ENCODE measurements at regions not wholly inside any gene's neighbourhood (a gene's known extent, or its start where the extent isn't known, plus 50 kb on each side); places are given as distances from the start of the nearest gene placed in this dataset.
"Not testable (repeated sequence)": the region's sequence is repeated elsewhere in the genome, so short reads cannot be mapped to it uniquely, and the experiment has no call there.

- no peak for DNase-seq (ENCODE audit: low read depth, low spot score)
Observed at GRCh38 chr17:45646288-45646988, 137.7 kb upstream of the CRHR1 start.

GRCh38 chr17:45648642-45649041 is 135.5 kb upstream of the CRHR1 start:
- DNase-seq (ENCODE audit: low read depth, low spot score) = no peak

GRCh38 chr17:45649796-45650195 is 134.3 kb upstream of the CRHR1 start:
- no peak for DNase-seq (ENCODE audit: low read depth, low spot score)

DNA sequence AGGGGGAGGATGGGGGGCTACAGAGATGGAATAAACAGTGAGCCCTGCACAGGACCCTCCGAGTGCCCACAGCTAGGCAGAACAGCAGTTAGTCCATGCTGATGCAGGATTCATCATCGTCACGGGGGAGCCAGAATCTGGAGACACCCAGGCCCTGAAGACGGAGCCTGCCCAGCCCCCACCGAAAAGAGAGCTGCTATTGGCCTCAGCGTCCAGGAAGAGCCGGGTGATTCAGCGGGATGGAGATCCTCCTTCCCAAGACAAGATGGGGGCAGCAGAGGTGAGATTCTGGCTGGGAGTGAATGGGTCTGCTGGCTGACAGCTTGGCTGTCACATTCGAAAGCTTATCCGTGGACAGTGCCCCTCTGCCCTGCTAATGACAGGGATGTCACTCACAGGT is 133.6 kb upstream of the CRHR1 start:
- no peak for DNase-seq (ENCODE audit: low read depth, low spot score)

- no peak for DNase-seq (ENCODE audit: low read depth, low spot score)
Observed at GRCh38 chr17:45651145-45651709, 132.9 kb upstream of the CRHR1 start.

GRCh38 chr17:45653616-45654015 is 130.5 kb upstream of the CRHR1 start:
- DNase-seq (ENCODE audit: low read depth, low spot score) = no peak

GRCh38 chr17:45656527-45657181 is 127.5 kb upstream of the CRHR1 start:
- DNase-seq (ENCODE audit: low read depth, low spot score) = no peak

DNA sequence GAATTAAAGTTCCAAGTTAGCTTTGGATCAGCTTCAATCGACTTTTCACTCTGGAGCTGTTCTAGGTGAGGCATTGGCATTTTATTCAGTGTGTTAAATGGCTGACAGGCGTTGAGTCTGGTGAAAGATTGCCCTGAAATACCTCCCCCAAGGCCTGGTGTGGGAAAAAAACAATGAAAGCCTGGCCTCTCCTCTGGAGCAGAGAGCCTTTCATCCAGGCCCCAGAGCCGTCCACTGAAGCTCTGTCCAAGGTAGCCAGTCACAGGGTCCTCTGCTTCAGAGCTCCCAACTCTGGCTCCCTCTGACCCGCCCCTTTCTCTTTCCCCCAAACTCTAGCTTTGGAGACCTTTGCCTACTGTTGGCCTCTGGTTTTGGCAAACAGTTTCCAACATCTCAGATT is 123.6 kb upstream of the CRHR1 start:
- no peak for DNase-seq (ENCODE audit: low read depth, low spot score)

DNA sequence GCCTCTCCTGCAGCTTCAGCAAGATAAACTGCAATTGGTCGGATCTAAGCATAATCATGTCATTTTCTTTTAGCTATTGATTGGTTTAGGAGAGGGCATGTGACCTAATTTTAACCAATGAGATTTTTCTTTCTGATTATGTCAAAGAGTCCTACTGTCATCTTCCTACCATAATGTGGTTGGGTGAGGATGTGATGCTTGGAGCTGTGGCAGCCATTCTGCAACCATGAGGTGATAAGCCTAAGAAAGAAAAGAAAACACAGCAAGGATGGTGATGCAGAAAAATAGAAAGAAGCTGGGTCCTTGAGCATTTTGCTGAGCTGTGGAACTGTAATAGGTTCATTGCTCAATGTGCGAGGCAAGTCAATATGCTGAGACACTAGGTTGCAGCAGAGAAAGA is 121.7 kb upstream of the CRHR1 start:
- no peak for DNase-seq (ENCODE audit: low read depth, low spot score)

DNA sequence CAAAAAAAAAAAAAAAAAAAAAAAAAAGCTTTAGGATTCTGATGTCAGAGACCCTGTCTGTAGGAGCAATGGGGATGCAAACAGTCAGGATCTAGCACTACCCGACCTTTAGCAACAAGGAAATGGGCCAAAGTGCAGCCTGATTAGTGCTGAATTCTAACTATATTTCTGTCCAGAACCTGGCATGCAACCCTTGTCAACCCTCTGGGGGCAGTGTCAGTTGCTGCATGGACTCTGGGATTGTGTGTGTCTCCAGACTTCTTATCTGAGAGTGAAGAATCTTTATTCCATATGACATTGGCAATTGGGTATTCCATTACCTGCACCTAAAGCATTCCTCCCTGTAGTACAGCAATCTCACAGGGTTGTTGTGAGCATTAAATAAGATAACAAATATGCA is 120.3 kb upstream of the CRHR1 start:
- DNase-seq (ENCODE audit: low read depth, low spot score) = no peak

DNA sequence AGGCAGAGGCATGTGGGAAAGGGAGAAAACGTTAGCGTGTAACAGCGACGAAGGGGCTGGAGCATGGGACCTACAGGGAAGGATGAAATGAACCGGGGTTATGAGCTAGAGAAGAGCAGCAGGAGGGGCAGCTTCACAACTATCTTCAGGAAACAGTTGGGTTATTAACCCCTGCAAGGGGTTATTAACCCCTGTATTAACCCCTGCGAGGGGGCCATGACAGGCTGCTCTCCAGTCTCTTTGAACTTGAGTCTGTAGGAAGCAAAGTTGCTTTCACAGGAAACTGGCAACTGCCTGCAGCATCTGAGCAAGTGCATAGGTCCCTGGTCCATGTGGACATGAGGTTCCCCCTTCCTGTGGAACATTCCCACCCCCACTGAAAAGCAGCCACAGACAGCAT is 119.2 kb upstream of the CRHR1 start:
- no peak for DNase-seq (ENCODE audit: low read depth, low spot score)

GRCh38 chr17:45666046-45666600 is 118.0 kb upstream of the CRHR1 start:
- DNase-seq (ENCODE audit: low read depth, low spot score) = no peak

DNA sequence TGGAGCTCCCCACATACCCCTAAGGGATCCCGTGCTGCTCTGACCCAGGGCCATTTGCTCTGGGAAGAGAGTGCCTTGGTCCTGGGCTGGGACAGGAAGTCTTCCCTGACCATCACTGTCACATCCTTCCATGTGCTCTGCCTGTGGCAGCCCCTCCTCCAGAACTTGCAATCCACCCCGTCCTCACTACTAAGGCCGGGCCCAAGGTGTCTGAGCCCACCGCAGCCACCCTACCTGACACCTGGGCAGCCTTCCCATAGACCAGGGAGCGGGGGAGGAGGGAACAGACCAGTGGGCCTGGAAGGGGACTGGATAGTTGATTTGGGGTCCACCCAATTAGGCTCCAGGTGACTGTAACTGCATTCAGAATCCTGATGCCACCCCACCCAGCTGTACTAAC is 117.5 kb upstream of the CRHR1 start:
- no peak for DNase-seq (ENCODE audit: low read depth, low spot score)

GRCh38 chr17:45667591-45668171 is 116.4 kb upstream of the CRHR1 start:
- DNase-seq (ENCODE audit: low read depth, low spot score) = no peak

GRCh38 chr17:45668316-45668715 is 115.8 kb upstream of the CRHR1 start:
- DNase-seq (ENCODE audit: low read depth, low spot score) = no peak

DNA sequence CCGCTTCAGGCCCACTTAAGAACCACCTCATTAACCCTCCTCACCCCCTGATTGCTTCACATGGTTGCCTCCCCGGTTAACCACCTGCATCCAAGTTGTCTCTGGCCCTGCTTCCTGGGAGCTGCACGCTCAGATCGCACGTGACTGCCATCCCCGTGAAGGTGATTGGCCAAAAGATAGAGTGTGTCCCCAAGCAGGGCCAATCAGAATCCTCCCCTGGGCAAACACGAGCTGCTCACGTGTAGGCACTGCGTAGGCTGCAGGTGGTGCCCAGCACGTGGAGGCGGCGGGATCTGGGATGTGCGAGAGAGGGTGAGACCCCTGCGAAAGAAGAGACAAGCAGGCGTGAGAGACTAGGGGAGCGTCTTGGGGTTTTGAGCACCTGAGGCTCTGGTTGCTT is 111.8 kb upstream of the CRHR1 start:
- DNase-seq (ENCODE audit: low read depth, low spot score) = no peak

DNA sequence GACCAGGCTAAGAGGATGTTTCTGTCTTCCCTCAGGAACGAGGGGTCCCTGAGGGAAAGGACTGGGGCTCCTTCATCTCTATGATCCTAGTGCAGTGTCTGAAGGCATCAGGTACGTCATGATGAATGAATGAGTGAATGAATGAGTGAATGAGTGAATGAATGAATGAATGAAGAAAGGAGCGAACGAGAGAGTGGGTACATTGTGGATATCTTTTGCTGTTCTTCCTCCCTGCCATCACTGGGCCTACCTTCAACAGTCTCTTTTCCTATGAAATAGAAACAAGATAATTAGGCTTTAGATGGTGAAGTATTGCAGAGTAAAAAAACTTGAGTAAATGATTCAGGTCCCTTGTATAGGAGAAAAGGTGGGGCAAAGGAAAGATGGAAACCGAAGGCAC is 111.3 kb upstream of the CRHR1 start:
- DNase-seq (ENCODE audit: low read depth, low spot score) = no peak

DNA sequence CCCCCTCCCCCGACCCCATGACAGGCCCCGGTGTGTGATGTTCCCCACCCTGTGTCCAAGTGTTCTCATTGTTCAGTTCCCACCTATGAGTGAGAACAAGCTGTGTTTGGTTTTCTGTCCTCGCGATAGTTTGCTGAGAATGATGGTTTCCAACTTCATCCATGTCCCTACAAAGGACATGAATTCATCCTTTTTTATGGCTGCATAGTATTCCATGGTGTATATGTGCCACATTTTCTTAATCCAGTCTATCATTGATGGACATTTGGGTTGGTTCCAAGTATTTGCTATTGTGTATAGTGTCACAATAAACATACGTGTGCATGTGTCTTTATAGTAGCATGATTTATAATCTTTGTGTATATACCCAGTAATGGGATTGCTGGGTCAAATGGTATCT is 110.4 kb upstream of the CRHR1 start:
- not testable (repeated sequence) for DNase-seq (ENCODE audit: low read depth, low spot score)

- no peak for DNase-seq (ENCODE audit: low read depth, low spot score)
Observed at GRCh38 chr17:45675012-45675411, 109.1 kb upstream of the CRHR1 start.

- no peak for DNase-seq (ENCODE audit: low read depth, low spot score)
Observed at GRCh38 chr17:45675892-45676291, 108.2 kb upstream of the CRHR1 start.

DNA sequence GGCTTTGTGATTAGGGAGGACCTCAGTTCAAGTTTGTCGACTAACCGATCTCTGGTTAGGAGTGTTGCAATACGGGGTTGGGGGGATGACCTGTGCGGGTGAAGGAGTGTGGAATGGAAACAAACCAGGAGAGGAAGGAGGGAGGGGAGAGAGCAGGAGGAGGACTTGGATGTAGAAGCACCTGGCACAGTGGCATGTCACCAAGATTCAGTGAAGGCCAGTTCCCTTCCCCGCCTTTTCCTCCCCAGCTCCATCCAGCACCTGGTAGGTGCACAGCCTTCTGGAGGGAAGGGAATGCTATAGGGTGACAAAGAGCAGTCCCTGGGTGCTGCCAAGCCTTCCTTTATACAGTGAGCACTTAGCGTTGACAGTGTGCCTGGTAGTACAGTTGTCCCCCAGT is 107.4 kb upstream of the CRHR1 start:
- DNase-seq (ENCODE audit: low read depth, low spot score) = no peak

- DNase-seq (ENCODE audit: low read depth, low spot score) = no peak
Observed at GRCh38 chr17:45677770-45678169, 106.3 kb upstream of the CRHR1 start.

GRCh38 chr17:45679426-45679825 is 104.7 kb upstream of the CRHR1 start:
- DNase-seq (ENCODE audit: low read depth, low spot score) = no peak
